HG02870 (cell line): ENCODE measurements at regions not wholly inside any gene's neighbourhood (a gene's known extent, or its start where the extent isn't known, plus 50 kb on each side); places are given as distances from the start of the nearest gene placed in this dataset.

Experiments used
- ATAC-seq: cut with Tn5 transposase; IDR thresholded peaks from one replicate; pipeline ENCODE4 v1.9.1; 2021; ENCODE audit warnings: mild to moderate bottlenecking, moderate library complexity; ENCODE audit not compliant: unreplicated experiment

DNA sequence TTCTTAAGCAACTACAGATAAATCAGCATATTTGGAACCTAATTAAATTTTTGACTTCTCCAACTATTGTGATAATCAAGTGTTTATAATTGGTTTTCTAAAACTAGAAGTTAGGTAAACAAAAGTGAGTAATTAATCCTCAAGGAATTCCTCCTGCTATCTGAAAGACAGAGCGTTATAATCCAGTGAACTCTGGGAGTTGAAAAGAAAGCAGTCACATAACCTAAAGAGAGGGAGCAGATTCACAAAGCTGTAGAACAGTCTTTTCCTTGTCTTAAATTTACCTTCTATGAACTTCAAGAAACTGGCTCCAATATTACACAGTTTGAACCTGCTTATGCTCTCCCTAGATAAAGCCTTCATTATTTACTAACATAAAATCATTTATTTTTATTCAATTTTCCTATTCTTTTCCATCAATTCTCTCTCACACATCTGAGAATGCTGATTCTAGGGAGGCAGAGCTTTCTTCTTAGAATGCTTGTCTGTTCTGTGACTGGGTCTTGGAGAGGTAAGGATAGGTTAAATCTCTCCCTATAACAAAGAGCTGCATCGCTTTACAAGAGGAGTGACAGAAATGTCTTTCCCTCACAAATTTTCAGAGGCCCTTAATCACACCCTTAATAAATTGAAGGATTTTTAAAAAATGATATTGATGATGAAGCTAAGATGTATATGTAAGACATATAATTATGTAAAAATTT, 132.8 kb downstream of the TUSC7 start:
- no peak for ATAC-seq

DNA sequence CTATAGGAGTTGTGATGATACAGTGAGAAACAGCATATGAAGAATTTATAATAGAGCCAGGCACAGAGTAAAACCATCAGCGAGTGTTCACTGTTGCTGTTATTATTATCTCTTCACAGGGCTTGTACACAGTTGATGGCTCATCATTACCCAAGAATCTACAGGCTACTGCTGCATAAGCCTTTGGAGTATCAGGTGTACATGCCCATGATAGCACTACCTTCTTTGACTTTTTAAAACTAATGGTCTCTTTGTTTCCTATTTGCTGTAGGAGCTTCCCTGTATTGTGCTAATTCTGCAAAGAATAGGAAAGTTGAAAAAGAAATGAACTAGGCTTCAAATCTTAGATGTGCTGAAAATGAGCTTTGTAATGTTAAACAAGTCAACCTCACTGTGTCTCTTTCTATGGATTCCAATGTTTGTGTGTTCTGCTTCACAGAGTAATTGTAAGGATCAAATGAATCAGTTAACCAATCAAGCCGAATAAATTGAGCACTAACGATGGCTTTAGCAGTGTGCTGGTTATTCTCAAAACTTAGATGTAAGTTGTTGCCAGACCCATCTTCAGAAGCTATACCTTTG, 138.8 kb downstream of the TUSC7 start:
- no peak for ATAC-seq

DNA sequence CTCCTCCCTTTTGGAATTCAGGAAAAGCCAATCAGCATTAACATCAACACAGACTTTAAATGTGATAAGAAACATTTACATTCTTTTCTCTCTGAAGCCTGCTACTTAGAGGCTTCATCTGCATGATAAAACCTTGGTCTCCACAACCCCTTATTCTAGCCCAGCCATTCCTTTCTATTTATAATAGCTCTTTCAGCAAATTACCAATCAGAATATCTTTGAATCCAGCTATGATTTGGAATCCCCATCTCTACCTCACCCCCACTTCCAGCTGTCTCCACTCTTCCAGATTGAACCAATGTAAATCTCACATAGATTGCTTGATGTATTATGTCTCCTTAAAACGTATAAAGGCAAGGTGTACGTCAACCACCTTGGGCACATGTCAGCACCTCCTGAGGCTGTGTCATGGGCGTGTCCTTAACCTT, 139.7 kb downstream of the TUSC7 start:
- no peak for ATAC-seq

DNA sequence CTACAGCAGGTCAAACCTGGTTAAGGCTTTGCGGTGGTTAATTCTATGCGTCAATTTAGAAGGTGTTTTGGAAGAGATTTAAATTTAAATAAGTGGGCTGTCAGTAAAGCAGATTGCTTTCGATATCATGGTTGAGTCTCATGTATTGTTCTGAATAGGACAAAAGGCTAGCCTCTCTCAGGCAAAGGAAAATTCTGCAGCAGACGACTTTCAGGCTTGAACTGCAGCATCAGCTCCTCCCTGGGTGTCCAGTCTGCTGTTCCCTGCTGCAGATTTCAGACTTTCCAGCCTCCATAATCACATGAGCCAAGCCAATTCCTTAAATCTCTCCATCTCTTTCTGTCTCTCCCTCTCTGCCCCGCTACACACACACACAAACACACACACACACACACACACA, 143.2 kb downstream of the TUSC7 start:
- no peak for ATAC-seq

DNA sequence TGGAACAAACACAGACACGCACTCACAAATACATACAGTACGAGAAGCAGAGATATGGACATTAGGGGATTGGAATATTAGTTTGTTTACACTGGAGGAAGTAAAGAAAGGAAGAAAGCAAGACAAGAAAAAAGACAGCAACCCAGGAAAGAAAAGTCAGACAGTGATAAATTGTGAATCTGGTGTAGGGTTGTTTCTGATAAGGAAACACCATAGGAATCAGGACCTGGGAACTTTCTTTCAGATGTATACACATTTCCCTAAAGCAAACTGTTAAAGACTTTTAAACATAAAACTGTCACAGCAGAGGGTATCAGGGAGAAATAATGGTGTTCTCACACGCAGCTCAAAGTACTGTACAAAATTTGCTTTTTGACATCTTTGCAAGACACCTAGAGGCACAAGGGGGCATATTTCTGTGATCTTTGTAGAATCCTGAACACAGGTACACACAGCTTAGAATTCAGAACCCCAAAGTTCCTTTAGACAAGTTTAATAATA, 153.7 kb downstream of the TUSC7 start:
- no peak for ATAC-seq

DNA sequence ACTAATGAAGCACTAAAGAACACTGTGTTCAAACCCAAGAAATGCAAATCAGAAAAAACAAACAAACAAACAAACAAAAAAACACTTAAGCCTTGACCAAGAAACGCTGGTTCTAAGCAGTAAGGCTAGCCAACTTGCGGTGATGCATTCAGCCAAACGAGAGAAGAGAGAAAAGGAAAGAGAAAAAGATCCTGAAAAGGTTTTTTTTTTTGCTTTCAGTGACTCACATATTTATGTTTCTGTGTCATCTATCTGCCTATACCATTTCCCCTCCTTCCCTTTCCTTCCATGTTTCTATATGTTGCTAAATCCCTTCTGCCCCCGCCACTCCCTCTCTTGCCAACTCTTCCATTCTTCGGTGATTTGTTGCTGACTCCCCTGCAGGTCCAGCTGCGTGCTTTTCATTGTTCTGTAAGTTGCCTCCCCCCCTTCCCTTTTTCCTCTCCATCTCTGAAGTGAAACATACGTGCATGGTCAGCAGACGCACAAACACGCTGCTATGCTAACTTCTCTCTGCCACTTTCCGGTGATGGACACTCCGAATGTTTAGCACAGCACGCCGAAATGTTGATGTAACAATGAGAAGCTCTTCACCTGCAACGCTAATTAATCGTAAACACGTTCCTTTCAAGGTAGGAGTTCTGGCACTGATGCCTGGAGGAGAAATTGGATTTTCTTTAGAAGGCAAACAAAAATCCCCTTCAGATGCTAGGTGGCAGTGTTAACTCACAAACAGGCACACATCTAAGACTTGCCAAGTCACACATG, 154.4 kb downstream of the TUSC7 start:
- ATAC-seq: no peak

DNA sequence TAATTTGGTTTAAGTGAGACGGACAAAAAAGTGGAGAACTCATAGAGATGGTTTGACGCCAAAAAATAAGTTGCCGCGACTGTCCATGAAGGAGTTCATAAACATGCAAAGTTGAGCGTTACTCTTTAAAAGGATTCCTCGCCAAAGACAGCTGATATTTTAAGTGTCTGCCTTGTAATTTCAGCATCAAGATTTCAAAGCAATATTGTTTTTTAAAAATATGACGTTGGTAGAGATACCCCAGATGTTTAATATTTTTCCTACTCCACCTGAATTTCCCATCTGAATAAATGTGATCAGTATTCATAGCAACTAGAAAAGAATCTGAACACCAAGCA, 155.0 kb downstream of the TUSC7 start:
- no peak for ATAC-seq

DNA sequence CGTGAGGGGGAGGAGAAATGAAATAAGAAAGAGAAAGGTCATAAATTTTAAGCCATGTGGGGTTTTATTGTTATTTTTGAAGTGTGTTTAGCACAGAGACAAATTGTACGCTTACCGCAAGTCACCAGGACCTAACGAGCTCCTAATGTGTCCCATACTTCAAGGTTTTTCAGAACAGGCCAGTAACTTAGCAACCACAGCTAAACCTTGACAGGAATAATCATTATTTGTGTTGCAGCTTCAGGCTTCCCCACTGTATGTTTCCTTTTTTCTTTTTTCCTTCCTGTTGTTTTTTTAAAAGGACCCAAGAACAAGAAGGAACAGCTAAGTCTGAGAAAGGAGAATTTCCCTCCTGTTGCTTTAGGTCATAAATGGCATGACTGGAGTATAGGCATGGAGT, 160.8 kb downstream of the TUSC7 start:
- no peak for ATAC-seq

DNA sequence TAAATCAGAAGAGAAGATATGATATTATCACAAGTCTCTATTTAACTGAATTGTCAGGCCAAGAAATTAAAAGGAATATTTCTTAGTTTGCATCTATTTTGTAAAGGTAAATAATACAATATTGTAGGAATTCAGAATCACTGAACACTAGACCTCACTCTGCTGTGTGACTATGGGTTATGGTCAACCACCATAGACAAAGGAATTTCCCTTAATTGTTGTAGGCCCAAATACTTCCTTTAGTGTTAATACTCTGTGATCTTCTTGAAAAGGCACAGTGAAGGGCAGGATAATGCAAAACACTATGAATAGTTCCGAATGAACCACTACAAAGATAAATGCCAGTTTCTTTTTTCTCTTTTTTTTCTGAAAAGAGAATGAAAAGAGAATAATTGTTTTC, 162.3 kb downstream of the TUSC7 start:
- no peak for ATAC-seq

DNA sequence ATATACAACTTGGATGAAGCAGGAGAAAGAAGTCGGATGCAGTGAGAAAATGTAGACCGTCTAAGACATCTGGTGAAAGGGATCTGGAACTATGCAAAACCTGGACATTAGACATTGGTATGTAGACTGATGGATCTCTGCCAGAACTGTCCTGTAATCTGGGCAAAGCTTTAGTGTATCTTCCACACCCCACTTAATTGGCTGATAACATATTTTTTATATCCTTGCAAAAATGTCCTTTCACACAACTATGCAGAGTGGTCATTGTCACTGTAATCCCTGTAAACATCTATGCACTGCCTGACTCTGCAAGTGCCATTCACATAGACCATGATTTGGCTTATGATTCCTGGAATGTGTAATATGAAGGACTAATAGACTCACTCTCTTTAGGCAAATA, 163.1 kb downstream of the TUSC7 start:
- ATAC-seq: no peak

DNA sequence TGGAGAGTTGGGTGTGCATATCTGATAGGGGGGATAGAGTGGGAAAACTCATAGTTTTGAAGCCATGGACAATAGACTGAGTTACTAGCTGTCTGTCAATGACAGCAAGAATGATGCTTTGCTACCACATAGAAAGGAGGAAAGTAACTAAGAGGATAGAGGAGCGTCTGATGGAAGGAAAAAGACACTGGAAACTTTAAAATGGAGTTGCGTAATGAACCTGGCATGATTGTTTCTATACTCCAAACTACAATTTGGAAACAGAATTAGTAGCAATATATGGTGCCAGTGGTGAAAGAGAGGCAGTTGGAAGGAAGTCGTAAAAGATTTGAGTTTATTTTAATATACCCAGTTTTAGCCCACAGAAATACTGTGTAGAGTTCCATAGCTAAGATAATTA, 163.6 kb downstream of the TUSC7 start:
- no peak for ATAC-seq

DNA sequence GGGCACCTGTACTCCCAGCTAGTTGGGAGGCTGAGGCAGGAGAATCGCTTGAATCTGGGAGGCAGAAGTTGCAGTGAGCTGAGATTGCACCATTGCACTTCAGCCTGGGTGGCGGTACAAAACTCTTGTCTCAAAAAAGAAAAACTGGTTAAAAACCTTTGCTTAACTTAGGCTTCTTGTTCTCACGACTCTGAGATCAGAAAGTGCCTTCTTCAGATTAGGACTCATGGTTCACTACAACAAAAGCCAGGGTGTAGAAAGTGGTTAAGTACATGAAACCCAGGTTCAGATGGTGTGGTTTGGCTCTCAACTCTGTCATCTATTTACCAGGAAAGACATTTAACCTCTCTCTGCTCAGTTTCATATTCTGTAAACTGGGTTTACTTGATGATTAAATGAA, 168.4 kb downstream of the TUSC7 start:
- ATAC-seq: peak; percentile 91

DNA sequence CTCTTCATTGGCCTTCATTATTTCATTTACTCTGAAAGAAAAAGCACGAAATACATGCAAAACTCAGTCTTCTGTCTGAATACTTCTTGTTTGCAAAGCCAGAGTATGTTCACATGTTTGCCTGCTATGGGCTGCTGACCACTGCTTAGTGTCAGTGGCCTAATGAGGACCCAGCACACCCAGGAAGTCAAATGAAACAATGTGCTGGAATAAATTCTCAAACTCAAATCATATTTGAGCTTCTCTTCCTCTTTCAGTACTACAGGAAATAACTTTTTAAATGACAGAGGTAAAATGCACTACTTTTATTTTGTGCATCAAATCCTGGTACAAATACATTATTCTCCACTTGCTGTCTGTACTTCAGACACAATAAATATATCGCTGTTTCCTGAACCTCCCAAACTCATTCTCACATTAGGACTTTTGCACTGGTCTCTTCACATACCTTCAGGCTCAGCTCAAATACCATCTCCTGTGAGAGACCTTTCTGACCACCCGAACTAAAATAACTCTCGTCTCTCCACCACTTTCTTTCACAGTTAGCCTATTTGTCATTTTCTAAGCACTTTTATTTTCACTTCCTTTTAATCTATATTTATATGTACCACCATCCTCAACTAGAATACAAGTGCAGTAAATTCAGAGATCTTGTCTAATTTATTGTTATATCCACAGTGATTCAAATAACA, 176.8 kb downstream of the TUSC7 start:
- ATAC-seq: peak; percentile 81

DNA sequence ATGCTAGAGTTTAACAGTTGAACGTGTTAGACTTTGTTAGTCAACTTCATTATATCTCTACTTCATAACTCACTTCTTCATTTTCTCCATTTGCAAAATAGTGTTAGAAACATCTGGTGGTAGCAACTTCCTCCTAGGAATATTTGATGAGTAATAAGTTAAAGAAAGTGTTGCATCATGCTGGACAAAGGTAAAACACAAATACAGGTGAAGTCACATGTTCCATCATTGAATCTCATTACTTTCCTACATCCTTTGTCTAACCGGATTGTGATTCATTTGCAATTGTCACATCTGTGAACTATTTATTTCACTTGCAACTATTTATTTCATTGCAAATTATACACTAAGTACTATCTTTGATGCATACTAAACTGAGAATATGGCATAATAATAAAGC, 186.5 kb downstream of the TUSC7 start:
- no peak for ATAC-seq

DNA sequence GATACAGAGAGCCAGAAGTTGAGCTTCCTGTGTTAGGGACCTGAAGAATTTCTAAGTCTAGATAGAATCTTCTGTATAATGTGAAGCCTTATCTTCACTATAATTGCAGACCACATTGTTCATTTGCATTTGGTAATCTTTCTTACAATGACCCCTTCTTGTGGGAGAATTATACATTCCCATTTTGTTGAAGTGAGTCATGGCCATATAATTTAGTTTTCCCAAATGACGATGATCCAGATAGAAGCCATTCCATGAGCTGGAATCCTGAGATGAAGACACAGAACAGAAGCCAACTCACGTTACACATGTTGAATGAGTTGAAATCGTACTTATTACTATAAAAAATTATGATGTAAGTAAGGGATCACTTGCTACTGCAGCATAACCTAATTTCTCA, 187.8 kb downstream of the TUSC7 start:
- ATAC-seq: no peak

DNA sequence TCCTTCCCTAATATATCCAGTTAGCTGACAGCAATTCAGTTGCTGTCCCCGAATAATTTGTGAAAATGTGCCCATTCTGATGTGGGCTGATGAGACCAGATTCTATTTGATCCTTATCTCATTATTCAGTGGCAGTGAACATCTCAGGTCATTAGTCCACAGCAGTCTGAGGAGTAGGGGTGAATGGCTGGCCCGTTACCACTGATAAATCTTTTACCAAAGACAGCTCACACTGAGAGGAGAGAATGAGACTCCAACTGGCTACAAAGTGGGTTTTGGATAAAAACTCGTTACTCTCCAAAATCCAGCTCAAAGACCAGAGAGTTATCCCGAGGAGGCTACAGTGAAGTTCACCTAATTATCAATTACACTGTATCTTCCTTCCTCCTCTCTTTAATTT, 189.7 kb downstream of the TUSC7 start:
- ATAC-seq: no peak

DNA sequence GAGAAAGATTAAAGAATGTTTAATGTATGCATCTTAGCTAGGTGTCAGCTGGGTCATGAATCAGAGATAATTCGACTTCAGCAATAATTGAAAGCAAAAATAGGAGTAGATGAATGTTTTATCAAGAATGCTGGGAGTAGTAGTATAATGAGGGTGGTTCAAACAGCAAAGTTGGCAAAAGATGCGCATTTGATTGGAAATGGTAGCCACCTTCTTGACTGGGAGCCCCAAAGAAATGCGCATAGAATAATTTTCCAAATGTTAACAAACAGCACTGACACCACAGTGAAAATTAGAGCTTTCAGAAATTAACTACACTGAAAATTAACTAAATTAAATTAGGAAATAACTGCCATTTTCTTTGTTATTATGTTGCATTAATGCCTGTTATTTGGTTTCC, 195.8 kb downstream of the TUSC7 start:
- no peak for ATAC-seq

DNA sequence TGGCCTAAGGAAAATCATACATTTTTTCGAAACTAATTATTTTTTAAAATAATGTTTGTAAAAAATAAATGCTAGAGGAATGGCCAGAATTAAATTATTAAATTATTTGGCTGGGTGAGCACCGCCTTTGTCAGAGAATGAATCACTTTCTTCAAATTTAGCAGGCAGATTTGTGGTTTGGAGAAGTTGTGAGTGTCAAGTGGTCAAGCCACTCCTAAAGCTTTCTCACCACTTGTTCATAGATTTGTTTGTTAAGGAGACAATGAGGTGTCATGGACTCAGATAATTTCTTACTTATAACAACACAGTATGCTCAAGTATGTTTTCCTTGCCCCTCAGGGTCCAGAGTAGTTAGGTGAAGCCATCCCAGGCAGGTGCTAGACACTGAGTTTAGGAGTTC, 196.2 kb downstream of the TUSC7 start:
- no peak for ATAC-seq

DNA sequence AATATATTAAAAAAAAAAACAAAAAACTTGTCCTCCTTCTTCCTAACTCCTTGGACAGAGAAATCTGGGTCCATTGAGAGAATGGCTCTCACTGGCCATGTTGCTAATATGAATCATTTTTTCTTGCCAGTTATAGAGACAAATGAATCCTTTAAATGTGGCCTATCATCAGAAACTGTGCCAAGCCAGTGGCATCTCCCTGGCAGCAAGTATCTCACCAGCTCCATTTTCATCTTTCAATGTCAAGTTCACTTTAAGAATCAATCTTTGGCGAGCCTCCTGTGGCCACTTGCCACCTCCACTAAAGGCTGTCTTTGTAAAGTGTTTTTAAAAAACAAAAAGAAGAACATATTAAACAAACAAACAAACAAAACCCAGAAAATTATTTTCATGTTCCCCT, 202.5 kb downstream of the TUSC7 start:
- ATAC-seq: no peak

DNA sequence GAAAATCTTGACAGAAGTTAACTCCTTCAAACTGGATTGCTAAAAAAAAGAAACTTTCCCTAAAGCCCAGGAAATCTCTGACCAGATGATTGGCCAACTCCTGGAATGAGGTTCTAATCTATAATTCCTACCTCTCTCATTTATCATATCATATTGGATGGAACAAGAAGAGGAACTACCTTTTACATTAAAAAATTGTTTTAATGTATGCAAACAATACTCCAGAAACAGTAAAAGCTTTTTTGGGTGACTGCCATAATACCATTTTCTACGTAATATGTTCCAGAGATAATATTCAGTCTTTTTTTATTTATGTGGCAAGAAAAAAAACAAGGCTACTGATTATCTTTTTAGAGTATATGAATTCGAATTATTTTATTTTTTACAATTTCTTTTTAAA, 204.4 kb downstream of the TUSC7 start:
- ATAC-seq: no peak

DNA sequence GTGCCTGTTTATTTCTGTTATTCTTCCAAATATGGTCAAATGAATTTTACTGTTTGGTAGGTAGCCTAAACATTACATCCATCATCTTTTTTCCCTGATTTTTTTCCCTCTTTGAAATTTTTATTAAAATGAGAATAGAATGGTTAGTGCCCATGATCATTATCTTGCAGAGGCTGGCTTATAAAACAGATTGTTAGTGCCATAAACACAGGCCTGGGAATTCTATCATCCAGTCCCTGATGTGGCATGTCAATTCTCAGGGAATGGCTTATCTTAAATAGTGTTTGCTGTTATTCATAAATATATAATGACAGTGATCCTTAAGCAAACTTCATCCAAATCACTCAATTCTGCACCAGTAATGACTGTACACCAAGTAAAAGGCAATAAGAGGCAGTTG, 207.3 kb downstream of the TUSC7 start:
- no peak for ATAC-seq
